NOMO-1 (cell line): ENCODE measurements at regions not wholly inside any gene's neighbourhood (a gene's known extent, or its start where the extent isn't known, plus 50 kb on each side); places are given as distances from the start of the nearest gene placed in this dataset.

Source experiments
- DNase-seq, 2 experiments: peaks; one replicate each; lab custom pipeline; 2025; ENCODE audit not compliant: unreplicated experiment in 2 of 2; lab: John Stamatoyannopoulos, UW

DNA sequence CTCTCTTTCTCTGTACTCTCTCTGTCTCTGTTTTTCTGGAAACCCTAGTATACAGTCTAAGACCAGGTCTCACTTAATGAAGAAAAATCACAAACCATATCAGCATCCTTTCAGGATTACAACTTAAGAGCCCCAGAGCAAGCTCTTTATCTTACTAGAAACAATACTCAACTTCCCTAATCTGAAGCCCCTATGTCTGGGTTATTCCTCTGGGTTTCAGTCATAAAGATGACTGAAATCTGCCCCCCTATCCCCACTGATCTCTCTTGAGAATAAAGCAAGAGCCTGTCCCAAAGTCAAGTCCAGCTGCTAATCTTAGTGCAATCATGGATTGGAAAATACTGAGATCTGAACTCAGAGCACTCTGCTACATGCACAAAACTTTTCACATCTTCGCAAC lies 53.9 kb upstream of the PICALM start:
- no peak for DNase-seq

- no peak for DNase-seq
Measured at GRCh38 chr11:86120807-86121206, 51.9 kb upstream of the PICALM start.

GRCh38 chr11:86119906-86120305 lies 51.0 kb upstream of the PICALM start:
- DNase-seq: no peak

- no peak for DNase-seq
Measured at GRCh38 chr11:86119077-86119476, 50.2 kb upstream of the PICALM start.
